ENCODE measurements at regions not wholly inside any gene's neighbourhood (a gene's known extent, or its start where the extent isn't known, plus 50 kb on each side); places are given as distances from the start of the nearest gene placed in this dataset.

GRCh38 chr2:180607514-180608049, 372.8 kb upstream of the UBE2E3 start:
- TF ChIP-seq CTCF (IDR thresholded peaks at IDR 0.05) (no peak), POLR2A (IDR thresholded peaks at IDR 0.05) (no peak)

All from Peyer's patch (tissue), 4 donors.